ENCODE measurements at regions not wholly inside any gene's neighbourhood (a gene's known extent, or its start where the extent isn't known, plus 50 kb on each side); places are given as distances from the start of the nearest gene placed in this dataset.
A peak's percentile ranks its signal among the peaks of the same experiment; 100 is the strongest.

DNA sequence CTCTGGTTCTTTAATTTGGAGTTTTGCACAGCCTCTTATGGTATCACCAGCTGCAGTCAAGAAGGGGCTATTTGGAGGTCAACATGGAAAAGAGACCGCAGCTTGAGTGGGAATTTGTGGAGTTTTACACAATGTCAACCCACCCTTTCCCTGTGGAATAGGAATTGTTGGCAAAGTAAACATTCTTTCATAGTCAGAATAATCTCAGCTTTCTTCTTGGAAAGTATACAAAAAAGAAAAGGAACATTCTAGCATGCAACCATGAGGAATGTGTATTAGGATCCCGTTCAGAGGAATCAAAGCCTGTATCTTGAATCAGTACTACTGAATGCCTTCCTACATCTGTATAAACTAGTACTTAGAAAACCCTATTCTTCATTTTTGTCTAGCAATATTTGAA, 107.6 kb downstream of the LURAP1L start:
- no peak for TF ChIP-seq CTCF (conservative IDR thresholded peaks at IDR 0.05; ENCODE audit: control insufficient read depth, insufficient read depth, low read depth, low read length)
- H3K4me3 ChIP-seq (ENCODE audit: control insufficient read depth, low read depth, low read length): no peak overlapping the region
- DNase-seq (ENCODE audit: low read depth): peak; percentile 88

DNA sequence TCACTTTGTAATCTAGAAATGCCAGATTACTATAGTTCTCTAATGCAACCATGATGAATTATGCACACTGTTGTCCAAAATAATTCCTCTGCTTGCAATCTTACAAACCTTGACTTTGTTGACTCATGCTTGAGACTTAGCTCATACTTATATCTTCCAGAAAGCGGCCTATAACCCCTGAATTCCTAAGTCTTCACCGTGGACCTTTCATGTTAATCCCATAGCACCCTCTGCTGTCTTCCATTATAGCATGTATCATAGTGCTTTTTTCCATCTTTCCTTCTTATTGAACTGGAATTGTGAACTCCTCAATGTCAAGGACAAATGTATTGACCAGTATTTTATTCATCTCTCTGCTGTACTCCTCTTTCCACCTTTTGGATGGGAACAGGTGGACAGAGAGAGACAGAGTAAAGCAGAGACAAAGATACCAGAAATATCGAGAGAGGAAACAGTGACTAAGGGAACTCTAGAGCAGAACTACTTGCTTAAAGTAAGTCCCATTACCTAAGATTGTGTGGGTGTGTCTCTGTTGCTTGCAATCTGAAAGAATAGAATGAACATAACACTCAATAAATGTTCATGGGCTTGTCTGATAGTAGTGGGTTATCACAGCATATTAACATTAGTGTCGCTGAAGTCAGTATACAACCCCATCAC, 110.0 kb downstream of the LURAP1L start:
- peak; percentile 94 for DNase-seq (ENCODE audit: low read depth)
- TF ChIP-seq CTCF (conservative IDR thresholded peaks at IDR 0.05; ENCODE audit: control insufficient read depth, insufficient read depth, low read depth, low read length): peak; percentile 76
- no peak overlapping the region for H3K4me3 ChIP-seq (ENCODE audit: control insufficient read depth, low read depth, low read length)

- TF ChIP-seq CTCF (conservative IDR thresholded peaks at IDR 0.05; ENCODE audit: control insufficient read depth, insufficient read depth, low read depth, low read length): no peak
- DNase-seq (ENCODE audit: low read depth): peak; percentile 19
- H3K4me3 ChIP-seq (ENCODE audit: control insufficient read depth, low read depth, low read length): no peak overlapping the region
Observed at GRCh38 chr9:12889402-12890106, 114.7 kb downstream of the LURAP1L start.

DNA sequence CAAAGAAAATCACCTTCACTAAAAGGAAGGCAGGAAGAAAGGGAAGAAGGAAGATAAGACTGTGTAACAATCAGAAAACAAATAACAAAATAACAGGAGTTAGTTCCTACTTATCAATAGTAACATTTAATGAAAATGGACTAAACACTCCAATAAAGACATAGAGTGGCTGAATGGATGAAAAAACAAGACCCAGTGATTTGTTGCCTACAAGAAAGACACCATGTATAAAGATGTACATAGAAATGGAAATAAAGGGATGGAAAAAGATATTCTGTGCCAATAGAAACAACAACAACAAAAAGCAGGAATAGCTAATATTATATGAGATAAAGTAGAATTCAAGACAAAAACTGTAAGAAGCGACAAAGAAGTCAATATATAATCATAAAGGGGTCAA, 116.8 kb downstream of the LURAP1L start:
- DNase-seq (ENCODE audit: low read depth): no peak
- TF ChIP-seq CTCF (conservative IDR thresholded peaks at IDR 0.05; ENCODE audit: control insufficient read depth, insufficient read depth, low read depth, low read length): no peak
- no peak overlapping the region for H3K4me3 ChIP-seq (ENCODE audit: control insufficient read depth, low read depth, low read length)

GRCh38 chr9:12903316-12903715, 128.5 kb downstream of the LURAP1L start:
- H3K4me3 ChIP-seq (ENCODE audit: control insufficient read depth, low read depth, low read length): no peak overlapping the region
- TF ChIP-seq CTCF (conservative IDR thresholded peaks at IDR 0.05; ENCODE audit: control insufficient read depth, insufficient read depth, low read depth, low read length): no peak
- DNase-seq (ENCODE audit: low read depth): no peak

DNA sequence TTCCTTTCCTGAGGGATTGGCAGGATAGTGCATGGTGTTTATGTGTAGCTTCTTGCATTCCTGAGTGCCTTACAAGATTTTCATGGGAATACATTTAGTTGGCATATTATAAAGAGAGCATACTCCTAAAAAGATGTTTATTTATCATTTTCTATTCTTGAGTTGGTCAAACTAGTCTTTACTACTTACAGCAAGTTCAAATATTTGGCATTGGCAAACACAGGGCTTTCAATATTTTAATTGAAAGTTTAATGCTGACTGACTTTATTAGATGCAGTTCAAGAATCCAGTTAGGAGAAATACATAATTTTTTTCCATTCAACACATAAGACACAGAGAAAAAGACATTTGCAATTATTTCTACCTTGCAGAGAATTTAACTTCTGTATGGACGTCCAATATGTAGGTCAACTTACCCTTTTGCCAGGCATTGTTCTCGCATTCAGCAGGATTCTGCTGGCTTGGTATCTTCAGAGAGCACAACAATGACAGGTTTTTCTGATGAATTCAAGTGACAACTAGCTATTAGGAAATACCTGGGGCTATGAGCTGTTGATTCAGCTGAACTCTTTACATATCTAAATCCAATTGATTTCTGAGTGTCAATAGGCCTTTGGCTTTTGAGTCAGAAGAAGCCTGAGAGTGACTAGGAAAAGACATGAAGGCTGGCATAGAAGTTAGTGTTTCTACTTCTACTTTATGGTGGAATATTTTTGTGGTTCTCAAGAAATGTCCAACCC, 129.6 kb downstream of the LURAP1L start:
- no peak for DNase-seq (ENCODE audit: low read depth)
- H3K4me3 ChIP-seq (ENCODE audit: control insufficient read depth, low read depth, low read length): no peak overlapping the region
- no peak for TF ChIP-seq CTCF (conservative IDR thresholded peaks at IDR 0.05; ENCODE audit: control insufficient read depth, insufficient read depth, low read depth, low read length)
